ENCODE measurements at regions not wholly inside any gene's neighbourhood (a gene's known extent, or its start where the extent isn't known, plus 50 kb on each side); places are given as distances from the start of the nearest gene placed in this dataset.

DNA sequence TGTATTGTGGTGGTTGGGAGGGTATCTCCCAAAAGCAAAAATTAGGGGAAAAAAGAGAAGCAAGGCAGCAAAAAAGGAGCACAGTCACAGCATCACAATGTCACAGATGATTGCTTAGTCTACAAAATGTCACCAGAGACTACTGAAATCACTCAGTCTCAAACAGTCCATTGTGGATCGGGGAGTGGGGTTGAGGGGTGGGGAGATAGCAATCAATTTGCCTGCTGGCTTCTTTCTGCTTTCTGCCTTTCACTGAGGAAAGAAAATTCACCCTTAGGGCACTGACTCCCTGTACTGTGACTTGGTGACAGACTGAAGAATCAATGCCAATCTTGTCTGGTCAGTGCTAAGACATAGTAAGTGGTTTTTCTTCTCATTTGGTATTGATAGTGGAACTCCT lies 2127.1 kb upstream of the PCDH20 start:
- no peaks in the 10 kb centered on the region for H3K9me2 ChIP-seq (ENCODE audit: insufficient read depth)
- H3K36me3 Mint-ChIP-seq (ENCODE audit: low read depth): no peaks in the 10 kb centered on the region

More for the DNA sequence above, 2127.1 kb upstream of the PCDH20 start:
- Mint-ChIP-seq H3K4me1 (peaks cover 8% of the 10 kb centered on the region), H3K9me3 (no peaks in the 10 kb centered on the region; the same call in 2 of the 3 replicates), H3K27me3 (ENCODE audit: insufficient read depth, low read depth, poor library complexity) (peaks cover 30% of the 10 kb centered on the region), H3K4me3 (no peak overlapping the region), H3K27ac (no peak overlapping the region)
- no peaks in the 10 kb centered on the region for H3F3A ChIP-seq (replicated peaks; ENCODE audit: low read depth)
- H3K79me2 ChIP-seq (replicated peaks; ENCODE audit: insufficient read depth): no peaks in the 10 kb centered on the region
- no peak overlapping the region for H3K4me2 ChIP-seq
- H3K4me1 ChIP-seq (ENCODE audit: insufficient read depth): no peaks in the 10 kb centered on the region; the same call in 1 of the 2 replicates
- ATAC-seq: no peak
- no peak overlapping the region for H3K4me3 ChIP-seq
- TF ChIP-seq, protein P1, sequence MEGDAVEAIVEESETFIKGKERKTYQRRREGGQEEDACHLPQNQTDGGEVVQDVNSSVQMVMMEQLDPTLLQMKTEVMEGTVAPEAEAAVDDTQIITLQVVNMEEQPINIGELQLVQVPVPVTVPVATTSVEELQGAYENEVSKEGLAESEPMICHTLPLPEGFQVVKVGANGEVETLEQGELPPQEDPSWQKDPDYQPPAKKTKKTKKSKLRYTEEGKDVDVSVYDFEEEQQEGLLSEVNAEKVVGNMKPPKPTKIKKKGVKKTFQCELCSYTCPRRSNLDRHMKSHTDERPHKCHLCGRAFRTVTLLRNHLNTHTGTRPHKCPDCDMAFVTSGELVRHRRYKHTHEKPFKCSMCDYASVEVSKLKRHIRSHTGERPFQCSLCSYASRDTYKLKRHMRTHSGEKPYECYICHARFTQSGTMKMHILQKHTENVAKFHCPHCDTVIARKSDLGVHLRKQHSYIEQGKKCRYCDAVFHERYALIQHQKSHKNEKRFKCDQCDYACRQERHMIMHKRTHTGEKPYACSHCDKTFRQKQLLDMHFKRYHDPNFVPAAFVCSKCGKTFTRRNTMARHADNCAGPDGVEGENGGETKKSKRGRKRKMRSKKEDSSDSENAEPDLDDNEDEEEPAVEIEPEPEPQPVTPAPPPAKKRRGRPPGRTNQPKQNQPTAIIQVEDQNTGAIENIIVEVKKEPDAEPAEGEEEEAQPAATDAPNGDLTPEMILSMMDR (conservative IDR thresholded peaks at IDR 0.05; ENCODE audit: low read depth in 2 of 2): no peak
- no peak for TF ChIP-seq EZH2phosphoT487 (IDR thresholded peaks at IDR 0.05; ENCODE audit: unreplicated experiment)
- TF ChIP-seq, protein P2, sequence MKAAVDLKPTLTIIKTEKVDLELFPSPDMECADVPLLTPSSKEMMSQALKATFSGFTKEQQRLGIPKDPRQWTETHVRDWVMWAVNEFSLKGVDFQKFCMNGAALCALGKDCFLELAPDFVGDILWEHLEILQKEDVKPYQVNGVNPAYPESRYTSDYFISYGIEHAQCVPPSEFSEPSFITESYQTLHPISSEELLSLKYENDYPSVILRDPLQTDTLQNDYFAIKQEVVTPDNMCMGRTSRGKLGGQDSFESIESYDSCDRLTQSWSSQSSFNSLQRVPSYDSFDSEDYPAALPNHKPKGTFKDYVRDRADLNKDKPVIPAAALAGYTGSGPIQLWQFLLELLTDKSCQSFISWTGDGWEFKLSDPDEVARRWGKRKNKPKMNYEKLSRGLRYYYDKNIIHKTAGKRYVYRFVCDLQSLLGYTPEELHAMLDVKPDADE (IDR thresholded peaks at IDR 0.05): no peak
- TF ChIP-seq POLR2AphosphoS5 (IDR thresholded peaks at IDR 0.05; ENCODE audit: low read depth): no peak
- TF ChIP-seq ZNF331 (CRISPR knock-in tag; IDR thresholded peaks at IDR 0.05; ENCODE audit: low read depth): no peak
- TF ChIP-seq STAT1 (IDR thresholded peaks at IDR 0.05; ENCODE audit: unreplicated experiment): no peak
- TF ChIP-seq JUNB (IDR thresholded peaks at IDR 0.05; ENCODE audit: unreplicated experiment): no peak
- TF ChIP-seq EZH2 (IDR thresholded peaks at IDR 0.05; ENCODE audit: low read depth, unreplicated experiment): no peak
- TF ChIP-seq NANOG (IDR thresholded peaks at IDR 0.05; ENCODE audit: borderline replicate concordance): no peak
- no peak for TF ChIP-seq CREB1 (CRISPR knock-in tag; IDR thresholded peaks at IDR 0.05; ENCODE audit: low read depth)
- TF ChIP-seq ZNF114 (CRISPR knock-in tag; IDR thresholded peaks at IDR 0.05): no peak
- TF ChIP-seq, protein P3, sequence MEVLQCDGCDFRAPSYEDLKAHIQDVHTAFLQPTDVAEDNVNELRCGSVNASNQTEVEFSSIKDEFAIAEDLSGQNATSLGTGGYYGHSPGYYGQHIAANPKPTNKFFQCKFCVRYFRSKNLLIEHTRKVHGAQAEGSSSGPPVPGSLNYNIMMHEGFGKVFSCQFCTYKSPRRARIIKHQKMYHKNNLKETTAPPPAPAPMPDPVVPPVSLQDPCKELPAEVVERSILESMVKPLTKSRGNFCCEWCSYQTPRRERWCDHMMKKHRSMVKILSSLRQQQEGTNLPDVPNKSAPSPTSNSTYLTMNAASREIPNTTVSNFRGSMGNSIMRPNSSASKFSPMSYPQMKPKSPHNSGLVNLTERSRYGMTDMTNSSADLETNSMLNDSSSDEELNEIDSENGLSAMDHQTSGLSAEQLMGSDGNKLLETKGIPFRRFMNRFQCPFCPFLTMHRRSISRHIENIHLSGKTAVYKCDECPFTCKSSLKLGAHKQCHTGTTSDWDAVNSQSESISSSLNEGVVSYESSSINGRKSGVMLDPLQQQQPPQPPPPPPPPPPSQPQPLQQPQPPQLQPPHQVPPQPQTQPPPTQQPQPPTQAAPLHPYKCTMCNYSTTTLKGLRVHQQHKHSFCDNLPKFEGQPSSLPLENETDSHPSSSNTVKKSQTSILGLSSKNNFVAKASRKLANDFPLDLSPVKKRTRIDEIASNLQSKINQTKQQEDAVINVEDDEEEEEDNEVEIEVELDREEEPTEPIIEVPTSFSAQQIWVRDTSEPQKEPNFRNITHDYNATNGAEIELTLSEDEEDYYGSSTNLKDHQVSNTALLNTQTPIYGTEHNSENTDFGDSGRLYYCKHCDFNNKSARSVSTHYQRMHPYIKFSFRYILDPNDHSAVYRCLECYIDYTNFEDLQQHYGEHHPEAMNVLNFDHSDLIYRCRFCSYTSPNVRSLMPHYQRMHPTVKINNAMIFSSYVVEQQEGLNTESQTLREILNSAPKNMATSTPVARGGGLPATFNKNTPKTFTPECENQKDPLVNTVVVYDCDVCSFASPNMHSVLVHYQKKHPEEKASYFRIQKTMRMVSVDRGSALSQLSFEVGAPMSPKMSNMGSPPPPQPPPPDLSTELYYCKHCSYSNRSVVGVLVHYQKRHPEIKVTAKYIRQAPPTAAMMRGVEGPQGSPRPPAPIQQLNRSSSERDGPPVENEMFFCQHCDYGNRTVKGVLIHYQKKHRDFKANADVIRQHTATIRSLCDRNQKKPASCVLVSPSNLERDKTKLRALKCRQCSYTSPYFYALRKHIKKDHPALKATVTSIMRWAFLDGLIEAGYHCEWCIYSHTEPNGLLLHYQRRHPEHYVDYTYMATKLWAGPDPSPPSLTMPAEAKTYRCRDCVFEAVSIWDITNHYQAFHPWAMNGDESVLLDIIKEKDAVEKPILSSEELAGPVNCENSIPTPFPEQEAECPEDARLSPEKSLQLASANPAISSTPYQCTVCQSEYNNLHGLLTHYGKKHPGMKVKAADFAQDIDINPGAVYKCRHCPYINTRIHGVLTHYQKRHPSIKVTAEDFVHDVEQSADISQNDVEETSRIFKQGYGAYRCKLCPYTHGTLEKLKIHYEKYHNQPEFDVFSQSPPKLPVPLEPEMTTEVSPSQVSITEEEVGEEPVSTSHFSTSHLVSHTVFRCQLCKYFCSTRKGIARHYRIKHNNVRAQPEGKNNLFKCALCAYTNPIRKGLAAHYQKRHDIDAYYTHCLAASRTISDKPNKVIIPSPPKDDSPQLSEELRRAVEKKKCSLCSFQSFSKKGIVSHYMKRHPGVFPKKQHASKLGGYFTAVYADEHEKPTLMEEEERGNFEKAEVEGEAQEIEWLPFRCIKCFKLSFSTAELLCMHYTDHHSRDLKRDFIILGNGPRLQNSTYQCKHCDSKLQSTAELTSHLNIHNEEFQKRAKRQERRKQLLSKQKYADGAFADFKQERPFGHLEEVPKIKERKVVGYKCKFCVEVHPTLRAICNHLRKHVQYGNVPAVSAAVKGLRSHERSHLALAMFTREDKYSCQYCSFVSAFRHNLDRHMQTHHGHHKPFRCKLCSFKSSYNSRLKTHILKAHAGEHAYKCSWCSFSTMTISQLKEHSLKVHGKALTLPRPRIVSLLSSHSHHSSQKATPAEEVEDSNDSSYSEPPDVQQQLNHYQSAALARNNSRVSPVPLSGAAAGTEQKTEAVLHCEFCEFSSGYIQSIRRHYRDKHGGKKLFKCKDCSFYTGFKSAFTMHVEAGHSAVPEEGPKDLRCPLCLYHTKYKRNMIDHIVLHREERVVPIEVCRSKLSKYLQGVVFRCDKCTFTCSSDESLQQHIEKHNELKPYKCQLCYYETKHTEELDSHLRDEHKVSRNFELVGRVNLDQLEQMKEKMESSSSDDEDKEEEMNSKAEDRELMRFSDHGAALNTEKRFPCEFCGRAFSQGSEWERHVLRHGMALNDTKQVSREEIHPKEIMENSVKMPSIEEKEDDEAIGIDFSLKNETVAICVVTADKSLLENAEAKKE (CRISPR knock-in tag; IDR thresholded peaks at IDR 0.05): no peak
- no peak overlapping the region for H3K27ac ChIP-seq (ENCODE audit: low read depth)
- no peaks in the 10 kb centered on the region for H3K36me3 ChIP-seq (ENCODE audit: insufficient read depth)
- H4K20me1 ChIP-seq (replicated peaks; ENCODE audit: insufficient read depth): no peaks in the 10 kb centered on the region; the same call in 1 of the 2 replicates
- no peak overlapping the region for H2AFZ ChIP-seq
- H3K27me3 ChIP-seq (ENCODE audit: insufficient read depth): peaks cover 55% of the 10 kb centered on the region
- DNase-seq (ENCODE audit: low spot score): no peak

Measured in GM23338 (cell line).